ENCODE measurements at regions not wholly inside any gene's neighbourhood (a gene's known extent, or its start where the extent isn't known, plus 50 kb on each side); places are given as distances from the start of the nearest gene placed in this dataset.

- Mint-ChIP-seq H3K36me3 (ENCODE audit: low read depth) (peaks cover 4% of the 10 kb centered on the region), H3K4me1 (peaks cover 17% of the 10 kb centered on the region), H3K27me3 (ENCODE audit: low read depth, poor library complexity) (no peaks in the 10 kb centered on the region), H3K4me3 (no peak overlapping the region), H3K27ac (no peak overlapping the region), H3K9me3 (peaks cover 15% of the 10 kb centered on the region)
- no peak for TF ChIP-seq CTCF (IDR thresholded peaks at IDR 0.05)
- DNase-seq: no peak
Measured at GRCh38 chrX:6930307-6930849, 217.1 kb upstream of the STS start.

- no peaks in the 10 kb centered on the region for H3K4me1 Mint-ChIP-seq
- H3K27me3 Mint-ChIP-seq (ENCODE audit: low read depth, poor library complexity): peaks cover 2% of the 10 kb centered on the region
- no peak overlapping the region for H3K27ac Mint-ChIP-seq
- no peaks in the 10 kb centered on the region for H3K36me3 Mint-ChIP-seq (ENCODE audit: low read depth)
- H3K9me3 Mint-ChIP-seq: no peaks in the 10 kb centered on the region
- DNase-seq: no peak
- TF ChIP-seq CTCF (IDR thresholded peaks at IDR 0.05): no peak
- H3K4me3 Mint-ChIP-seq: no peak overlapping the region
Measured at GRCh38 chrX:6924443-6925077, 223.0 kb upstream of the STS start.

GRCh38 chrX:6917666-6918065, 229.8 kb upstream of the STS start:
- Mint-ChIP-seq H3K4me3 (no peak overlapping the region), H3K27me3 (ENCODE audit: low read depth, poor library complexity) (peaks cover 2% of the 10 kb centered on the region), H3K36me3 (ENCODE audit: low read depth) (no peaks in the 10 kb centered on the region), H3K27ac (no peak overlapping the region), H3K4me1 (no peaks in the 10 kb centered on the region), H3K9me3 (no peaks in the 10 kb centered on the region)
- no peak for TF ChIP-seq CTCF (IDR thresholded peaks at IDR 0.05)
- no peak for DNase-seq

- no peak for DNase-seq
- Mint-ChIP-seq H3K9me3 (no peaks in the 10 kb centered on the region), H3K36me3 (ENCODE audit: low read depth) (no peaks in the 10 kb centered on the region), H3K4me3 (no peak overlapping the region), H3K27ac (no peak overlapping the region), H3K27me3 (ENCODE audit: low read depth, poor library complexity) (peaks cover 3% of the 10 kb centered on the region), H3K4me1 (no peaks in the 10 kb centered on the region)
- TF ChIP-seq CTCF (IDR thresholded peaks at IDR 0.05): no peak
Measured at GRCh38 chrX:6910218-6910617, 237.3 kb upstream of the STS start.

- no peak for TF ChIP-seq CTCF (IDR thresholded peaks at IDR 0.05)
- Mint-ChIP-seq H3K36me3 (ENCODE audit: low read depth) (no peaks in the 10 kb centered on the region), H3K27ac (no peak overlapping the region), H3K4me1 (no peaks in the 10 kb centered on the region), H3K4me3 (no peak overlapping the region), H3K27me3 (ENCODE audit: low read depth, poor library complexity) (peaks cover 3% of the 10 kb centered on the region), H3K9me3 (no peaks in the 10 kb centered on the region)
- no peak for DNase-seq
Measured at GRCh38 chrX:6909396-6909795, 238.1 kb upstream of the STS start.

- DNase-seq: no peak
- Mint-ChIP-seq H3K9me3 (no peaks in the 10 kb centered on the region), H3K27me3 (ENCODE audit: low read depth, poor library complexity) (peaks cover 3% of the 10 kb centered on the region), H3K27ac (no peak overlapping the region), H3K4me1 (peaks cover 6% of the 10 kb centered on the region), H3K36me3 (ENCODE audit: low read depth) (no peaks in the 10 kb centered on the region), H3K4me3 (no peak overlapping the region)
- TF ChIP-seq CTCF (IDR thresholded peaks at IDR 0.05): no peak
Measured at GRCh38 chrX:6906608-6907007, 240.9 kb upstream of the STS start.

Measured in nephron progenitor cell (in vitro differentiated cells).